HG02885 (cell line): ENCODE measurements at regions not wholly inside any gene's neighbourhood (a gene's known extent, or its start where the extent isn't known, plus 50 kb on each side); places are given as distances from the start of the nearest gene placed in this dataset.
"Not testable (repeated sequence)": the region's sequence is repeated elsewhere in the genome, so short reads cannot be mapped to it uniquely, and the experiment has no call there.

Source experiments
- ATAC-seq: cut with Tn5 transposase; IDR thresholded peaks from one replicate; pipeline ENCODE4 v1.9.1; 2021; ENCODE audit warnings: mild to moderate bottlenecking; ENCODE audit not compliant: unreplicated experiment, poor library complexity

DNA sequence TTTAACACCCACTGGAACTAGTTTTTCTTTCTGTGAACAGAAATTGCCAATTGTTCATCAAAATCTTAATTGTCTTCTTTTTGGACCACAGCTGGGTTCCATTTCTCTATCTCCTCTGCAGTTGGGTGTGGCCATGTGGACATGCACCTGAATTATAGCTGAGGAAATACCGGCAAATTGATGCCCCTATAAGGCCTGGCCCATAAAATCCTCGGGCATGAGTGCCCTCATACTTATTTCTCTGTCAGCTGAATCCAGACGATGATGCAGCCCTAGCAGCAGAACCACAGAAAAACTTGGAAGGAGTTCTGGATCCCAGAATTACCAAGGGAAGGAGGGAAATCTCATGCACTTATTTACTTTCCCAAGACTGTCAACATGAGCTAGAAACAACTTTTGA, 249.0 kb downstream of the CYRIA start:
- no peak for ATAC-seq

DNA sequence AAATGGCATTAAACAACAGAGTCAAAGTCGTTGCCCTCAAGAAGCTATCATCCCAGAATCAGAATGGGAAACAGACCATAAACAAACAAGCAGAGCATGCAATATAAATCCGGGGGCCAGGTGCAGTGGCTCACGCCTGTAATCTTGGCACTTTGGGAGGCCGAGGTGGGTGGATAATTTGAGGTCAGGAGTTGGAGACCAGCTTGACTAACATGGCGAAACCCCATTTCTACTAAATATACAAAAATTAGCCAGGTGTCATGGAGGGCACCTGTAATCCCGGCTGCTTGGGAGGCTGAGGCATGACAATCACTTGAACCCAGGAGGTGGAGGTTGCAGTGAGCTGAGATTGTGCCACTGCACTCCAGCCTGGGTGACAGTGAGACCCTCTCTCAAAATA, 249.8 kb downstream of the CYRIA start:
- ATAC-seq: not testable (repeated sequence)

DNA sequence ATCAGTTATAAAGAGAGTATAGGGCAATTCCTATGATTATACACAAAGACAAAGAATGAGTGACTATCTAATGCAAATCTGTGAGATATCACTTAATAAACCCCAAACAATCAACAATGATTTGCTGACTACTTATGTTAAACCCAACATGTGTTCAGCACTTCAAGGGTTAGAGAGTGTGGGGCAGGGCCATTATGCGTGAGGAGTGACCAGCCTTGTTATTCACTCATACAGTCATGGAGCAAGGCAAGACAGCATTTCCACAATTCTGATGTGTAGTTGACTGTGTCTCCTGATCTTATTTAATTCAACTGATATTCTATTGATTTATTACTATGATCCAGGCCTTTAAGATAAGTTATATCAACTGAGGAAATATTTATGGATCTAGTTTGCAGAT, 251.7 kb downstream of the CYRIA start:
- ATAC-seq: no peak

DNA sequence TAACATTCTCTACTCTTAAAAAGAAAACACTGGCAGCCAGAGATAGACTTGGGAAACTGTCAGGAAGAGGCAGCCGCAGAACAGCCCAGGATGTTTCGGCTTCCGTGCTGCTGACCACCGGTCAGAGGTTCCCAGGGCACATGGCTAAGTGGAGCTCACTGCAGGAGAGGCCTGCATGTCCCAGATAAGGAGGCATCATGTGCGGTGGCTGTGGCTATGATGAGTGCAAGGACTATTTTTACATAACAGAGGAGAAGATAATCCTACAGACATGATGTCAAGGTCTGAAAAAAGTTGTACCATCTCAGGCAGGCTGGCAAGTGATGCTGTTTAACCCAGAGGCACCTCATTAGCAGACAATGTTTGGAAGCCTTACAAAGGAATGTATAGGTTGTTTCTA, 252.3 kb downstream of the CYRIA start:
- ATAC-seq: no peak

DNA sequence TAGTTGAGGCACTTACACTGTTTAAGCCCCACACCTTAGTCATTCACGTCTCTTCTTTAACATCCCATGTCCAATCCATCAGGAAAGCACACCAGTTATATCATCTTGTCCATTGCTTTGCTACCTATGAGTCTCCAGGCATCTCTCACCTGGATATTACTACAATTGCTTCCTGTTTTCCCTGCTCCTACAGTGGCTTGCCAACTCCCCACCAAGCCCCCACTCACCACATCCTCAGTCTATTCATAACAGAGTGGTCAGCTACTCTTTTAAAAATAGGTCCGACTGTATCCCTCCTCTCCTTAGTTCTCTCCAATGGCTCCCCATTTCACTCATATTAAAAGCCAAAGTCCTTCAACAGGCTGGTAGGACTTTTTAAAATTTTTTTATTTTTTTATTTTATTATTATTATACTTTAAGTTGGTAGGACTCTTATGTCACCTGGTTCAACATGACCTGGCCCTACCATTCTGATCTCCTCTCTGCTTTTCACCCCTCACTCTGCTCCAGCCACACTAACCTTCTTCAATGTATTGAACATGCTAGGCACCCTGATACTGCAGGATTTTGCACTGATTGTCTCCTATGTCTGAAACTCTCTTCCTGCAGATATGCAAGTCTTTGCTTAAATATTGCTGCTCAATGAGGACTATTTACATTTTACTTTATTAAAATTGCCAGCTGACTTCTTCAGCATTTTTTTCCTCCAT, 253.2 kb downstream of the CYRIA start:
- ATAC-seq: no peak

DNA sequence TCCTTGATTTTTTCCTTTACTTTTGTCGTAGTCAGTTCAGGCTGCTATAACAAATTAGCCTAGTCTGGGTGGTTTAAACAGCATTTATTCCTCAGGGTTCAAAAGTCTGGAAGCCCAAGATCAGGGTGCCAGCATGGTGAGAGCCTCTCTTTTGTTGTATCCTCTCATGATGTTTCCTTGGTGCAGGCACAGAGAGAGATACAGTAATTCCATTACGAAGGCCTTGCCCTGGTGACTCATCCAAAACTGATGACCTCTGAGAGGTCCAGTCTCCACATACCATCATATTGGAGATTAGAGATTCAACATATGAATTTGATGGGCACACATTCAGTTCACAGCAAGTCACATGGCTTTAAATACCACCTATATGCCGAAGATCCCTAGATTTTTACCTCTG, 253.8 kb downstream of the CYRIA start:
- ATAC-seq: no peak

DNA sequence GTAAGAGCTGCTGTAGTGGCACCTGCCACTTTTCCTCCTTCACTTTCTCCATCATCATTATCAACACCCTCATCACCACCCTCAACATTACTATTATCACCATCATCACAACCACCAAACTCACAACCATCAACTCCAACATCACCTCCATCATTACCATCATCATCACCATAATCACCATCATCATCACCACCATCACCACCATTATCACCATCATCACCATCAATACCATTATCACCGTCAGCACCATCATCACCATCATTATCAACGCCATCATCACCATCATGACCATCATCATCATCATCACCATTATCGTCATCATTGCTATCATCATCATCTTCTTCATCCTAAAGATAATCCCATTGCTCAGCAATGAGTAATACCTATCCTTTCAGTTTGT, 255.8 kb downstream of the CYRIA start:
- ATAC-seq: no peak

DNA sequence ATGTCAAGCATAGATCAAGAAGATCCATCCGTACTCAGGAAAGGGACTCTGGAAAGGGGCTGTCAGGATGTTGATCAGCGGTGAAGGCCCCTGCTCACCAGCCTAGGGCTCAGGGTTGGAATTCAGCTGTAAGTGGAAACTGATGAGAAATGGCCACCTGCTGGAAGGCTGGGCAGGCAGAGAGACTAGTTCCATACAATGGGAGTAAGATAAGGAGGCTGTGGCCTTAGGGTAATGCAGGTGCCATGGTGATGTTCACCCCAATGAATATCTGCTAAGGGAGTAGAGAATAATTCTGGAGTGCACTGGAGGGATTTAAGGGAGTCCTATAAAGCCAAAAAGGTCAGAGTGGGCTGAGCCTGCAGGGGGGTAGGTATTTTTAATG, 256.6 kb downstream of the CYRIA start:
- no peak for ATAC-seq

DNA sequence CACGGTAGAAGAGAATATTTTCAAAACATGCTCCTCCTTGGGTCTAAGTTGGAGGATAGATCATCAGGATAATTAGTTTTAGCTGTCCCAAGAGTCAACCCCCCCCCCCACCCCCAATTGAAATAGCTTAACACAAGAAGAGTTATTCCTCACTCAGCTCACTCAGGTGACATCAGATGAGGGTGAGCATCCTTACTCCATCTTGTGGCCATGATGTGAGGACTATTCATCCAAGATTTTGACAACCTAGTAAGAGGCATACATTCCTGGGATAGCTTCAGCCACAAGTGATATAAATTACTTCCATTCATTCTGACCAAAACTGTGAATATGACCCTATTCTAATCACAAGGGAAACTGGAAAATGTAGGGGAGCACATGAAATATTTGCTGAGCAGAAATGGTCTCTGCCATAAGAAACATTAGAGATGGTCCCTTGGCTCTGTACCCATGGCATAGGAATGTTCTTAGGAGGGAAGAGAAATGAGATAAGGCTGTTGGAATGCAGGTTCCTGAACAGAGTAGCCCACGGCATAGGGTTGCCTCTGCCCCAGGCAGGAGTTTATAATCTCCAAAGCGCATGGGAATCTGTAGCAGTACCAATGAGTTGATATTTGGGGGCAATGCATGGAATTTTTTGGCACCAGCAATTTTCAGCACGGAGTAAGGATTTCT, 257.2 kb downstream of the CYRIA start:
- no peak for ATAC-seq

DNA sequence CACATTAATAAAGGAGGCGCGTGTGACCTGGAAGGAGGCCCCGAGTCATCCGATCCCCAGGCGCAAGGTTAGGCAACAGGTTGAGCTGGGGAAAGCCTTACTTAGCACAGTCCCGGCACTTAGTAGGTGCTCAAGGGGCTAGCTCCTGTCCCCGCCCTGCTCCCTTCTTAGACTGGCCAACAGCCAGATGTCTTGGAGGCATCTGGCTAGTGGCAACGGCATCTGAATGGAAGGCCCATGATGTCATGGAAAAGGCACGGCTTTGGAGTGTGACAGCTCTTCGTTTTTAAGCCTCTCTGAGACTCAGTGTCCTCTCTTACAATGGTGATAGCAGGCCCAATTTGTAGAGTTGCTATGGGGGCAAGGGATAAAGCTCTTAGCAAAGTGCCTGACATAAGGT, 258.3 kb downstream of the CYRIA start:
- ATAC-seq: no peak

DNA sequence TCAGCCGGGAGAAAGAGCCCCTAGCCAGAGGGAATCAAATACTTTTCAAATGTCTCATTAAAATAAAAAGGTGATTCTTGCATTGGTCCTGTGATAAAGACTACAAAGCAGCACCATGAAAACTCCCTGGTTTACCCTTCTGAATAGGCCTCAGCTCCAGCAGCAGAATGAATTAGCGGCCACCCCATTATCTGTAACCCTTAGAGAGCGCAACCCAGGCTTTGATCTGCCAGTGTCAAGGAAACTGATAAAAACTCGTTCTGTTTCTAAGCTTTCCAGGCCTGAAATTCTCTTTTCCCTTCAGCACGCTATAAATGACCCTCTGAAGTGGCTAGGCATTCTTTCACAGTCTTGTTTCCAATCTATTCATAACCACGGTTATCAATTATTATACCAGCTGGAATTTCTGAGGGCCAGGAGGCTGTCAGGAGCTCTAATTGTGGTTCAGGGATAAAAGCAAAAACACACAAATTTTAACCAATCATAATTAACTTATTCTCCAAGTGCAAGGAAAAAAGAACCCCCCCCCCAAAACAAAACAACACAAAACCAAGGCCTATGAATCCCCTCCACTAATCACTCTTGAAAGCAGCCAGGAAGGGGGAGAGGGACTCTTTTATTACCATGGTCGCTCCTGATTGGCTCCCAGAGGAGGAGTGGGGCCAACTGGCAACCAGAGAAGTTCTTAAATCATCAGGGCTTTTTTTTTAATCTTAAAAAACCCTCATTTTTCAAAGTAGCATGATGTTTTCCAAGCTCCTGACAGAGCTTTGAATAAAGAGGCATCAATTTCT, 258.9 kb downstream of the CYRIA start:
- ATAC-seq: no peak

DNA sequence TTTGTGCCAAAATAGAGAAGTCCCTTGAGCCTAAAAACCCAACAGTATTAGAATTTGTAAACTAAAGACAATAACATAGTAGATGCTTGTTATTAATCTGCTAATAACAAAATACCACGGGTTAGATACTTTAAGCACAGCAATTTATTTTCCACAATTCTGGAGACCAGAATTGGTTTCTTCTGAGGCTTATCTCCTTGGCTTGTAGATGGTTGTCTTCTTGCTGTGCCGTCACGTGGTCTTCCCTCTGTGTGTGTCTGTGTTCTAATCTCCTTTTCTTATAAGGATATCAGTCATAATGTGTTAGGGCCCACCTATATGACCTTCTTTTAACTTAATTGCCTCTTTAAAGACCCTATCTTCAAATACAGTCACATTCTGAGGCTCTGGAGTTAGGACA, 260.1 kb downstream of the CYRIA start:
- no peak for ATAC-seq

DNA sequence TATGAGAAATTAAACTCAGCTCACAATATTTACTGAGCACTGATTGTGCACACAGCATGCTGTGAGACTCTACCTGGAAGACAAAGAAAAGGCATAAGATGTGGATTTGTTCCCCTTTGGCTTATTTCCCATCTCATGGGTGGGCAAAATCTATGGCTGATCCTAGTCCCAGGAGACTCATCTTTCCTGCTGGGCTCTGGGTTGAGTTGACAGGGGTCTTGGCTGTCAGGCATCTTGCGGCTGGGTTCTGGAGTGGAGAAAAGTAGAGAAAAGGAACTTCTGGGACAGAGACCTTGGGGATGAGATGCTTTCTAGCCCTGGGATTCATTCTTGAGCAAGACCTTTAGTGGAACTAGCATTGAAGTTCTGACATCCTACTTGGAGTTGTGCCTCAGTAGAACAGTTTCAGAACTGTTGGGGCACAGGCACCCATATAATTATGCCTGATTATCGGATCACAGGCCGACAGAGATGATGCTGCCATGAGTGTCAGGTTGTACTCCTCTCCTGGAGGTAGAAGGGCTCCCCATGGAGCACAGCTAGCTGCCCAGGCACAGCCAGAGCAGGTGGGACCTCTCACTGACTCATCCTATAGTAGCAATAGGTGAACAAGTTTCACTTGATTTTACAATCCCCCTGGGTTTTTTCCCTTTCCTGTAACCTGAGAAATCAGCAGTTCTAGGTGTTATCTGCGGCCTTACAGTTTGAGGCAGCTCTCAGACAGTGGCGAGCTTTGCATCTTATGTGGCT, 260.9 kb downstream of the CYRIA start:
- no peak for ATAC-seq

DNA sequence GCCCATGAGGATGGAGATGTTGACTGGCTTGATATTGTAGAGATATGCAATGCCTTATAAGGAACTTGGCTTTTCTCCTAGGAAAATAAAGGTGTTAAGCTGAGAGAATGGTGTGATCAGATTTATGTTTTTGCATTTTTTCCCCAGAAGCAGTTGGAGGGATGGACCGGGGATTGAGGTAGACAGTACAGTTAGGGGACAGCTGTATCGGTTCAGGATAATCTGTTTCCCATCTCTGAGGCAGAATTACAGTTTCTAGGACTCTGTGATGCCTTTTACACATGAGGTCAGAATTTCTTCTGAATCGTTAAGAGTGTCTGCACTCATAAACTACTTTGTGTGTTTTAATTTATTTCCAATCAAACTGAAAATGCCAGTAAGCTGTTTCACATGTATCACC, 261.5 kb downstream of the CYRIA start:
- no peak for ATAC-seq

DNA sequence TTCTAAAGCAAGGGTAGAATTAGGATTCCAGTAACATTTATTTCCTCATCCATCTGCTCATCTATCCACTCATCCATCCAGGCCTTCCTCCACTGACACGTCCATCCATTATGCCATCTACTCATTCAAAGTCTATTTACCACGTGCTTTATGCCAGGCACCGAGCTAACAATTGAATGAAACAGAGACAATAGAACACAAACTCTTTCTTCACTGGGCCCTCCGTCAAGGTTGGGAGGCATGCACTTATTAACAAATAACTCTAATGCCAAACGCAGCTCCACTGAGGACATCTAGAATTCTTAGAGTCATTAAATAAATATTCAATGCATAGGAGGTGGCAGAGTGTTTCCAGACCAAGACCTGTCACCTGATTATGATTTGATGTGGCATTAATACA, 262.7 kb downstream of the CYRIA start:
- no peak for ATAC-seq

DNA sequence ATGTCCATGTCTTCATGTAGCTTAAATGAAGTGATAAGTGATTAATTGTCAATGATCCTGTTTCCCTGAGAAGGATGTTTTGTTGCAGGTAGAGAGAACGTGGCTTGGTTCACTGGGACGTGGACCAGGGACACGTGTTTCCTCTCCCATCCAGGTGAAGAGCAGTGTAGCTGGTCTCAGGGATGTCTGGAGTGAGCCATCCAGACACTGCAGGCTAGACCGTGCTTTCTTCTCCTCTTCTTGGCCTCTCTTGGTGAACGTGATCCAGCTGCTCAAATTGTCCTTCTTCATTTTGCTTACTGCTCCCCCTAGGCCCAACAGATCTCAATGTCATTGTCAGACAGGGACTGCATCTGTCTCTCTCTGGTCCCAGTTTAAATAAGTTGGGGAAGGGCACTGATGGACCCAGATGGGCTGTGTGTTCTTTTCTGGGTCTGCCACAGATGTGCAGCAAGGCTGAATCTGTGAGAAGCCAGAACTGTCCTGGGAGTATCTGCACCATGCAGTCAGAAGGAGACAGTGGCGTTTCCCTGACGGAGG, 263.8 kb downstream of the CYRIA start:
- ATAC-seq: no peak

DNA sequence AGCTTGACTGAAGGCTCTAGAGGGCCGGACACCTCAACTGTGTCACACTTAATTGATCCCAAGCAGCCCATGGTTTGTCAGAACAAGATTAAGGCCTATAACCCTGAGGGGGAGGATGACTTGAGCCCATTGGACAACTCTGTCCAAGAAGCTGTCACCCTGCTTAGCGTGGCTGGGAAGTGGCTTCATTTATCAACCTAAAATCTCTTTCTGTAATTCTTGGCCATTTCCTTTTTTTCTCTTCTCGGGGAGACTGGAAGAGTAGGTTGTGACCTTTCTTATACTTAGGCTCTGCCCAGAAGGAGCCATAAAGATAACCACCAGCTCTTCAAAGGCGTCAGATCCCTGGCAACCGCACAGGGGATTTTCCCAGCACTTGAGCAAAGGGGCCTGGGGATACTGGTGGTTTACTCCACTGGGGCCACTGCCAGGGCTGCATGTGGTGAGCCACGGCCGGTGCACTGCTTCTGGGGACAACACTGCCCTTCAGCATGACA, 265.5 kb downstream of the CYRIA start:
- ATAC-seq: no peak

DNA sequence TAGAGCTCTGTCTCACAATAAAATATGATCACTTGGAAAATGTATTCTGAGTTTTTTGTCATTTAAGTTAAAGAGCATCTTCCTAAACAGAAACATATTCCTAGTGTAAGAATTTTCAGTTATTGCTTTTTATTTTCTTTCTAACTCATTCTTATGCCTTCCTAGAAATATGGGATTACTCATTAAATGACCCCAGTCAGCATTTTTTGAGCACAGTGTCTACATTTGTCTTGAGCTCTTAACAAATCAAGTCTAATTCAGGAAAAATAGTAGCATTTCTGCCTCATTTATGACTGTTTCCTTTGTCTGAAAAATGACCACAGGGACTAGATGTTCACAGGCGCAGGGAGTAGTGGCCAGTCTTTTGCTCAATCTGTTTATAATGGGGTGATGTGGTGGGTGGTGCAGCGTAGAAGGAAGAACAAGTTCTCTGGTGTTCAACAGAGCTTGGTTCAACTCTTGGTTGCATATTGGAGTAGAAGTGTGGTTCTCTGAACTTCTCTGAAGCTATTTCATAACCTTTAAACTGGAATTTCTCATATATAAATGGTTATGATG, 267.1 kb downstream of the CYRIA start:
- ATAC-seq: no peak

DNA sequence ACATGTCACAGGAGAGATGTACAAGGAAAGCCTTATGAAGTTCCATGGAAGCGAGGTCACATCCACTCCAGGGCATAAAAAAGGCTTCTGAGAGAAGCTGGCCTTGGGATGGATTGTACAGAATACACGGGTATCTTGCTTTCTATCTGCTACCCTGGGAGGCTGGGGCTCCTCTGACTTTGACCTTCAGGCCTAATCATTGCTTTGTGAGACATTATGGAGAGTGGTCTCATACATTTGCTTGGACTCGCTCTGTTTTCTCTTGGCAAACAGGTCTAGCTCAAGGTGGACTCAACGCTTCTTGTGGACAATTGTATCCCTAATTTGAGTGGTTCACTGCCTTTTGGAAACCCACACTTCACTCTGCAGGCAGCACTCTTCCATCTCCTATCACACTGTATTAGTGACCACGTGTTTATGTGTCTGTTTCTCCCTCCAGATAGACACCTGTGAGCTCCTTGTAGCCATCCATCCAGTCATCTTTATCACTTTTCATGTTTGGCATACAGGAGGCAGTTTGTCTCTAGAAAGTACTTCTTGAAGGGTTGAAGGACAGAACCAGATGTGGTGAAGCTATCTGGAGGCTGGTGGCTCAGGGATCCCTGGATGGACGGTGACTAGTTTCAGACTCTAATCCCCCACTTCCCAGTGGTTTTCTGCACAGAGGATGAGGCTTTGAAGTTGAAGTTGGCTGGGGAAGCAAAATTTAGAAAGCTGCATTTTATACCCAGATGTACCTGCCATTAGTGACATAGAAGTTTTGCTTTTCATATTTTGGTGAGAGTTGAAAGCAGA, 267.8 kb downstream of the CYRIA start:
- no peak for ATAC-seq
